Central memory CD4-positive, alpha-beta T cell (primary cell): ENCODE measurements at regions not wholly inside any gene's neighbourhood (a gene's known extent, or its start where the extent isn't known, plus 50 kb on each side); places are given as distances from the start of the nearest gene placed in this dataset.

Source experiments
- DNase-seq: peaks from one replicate; pipeline ENCODE4 v3.0.0; 2022

DNA sequence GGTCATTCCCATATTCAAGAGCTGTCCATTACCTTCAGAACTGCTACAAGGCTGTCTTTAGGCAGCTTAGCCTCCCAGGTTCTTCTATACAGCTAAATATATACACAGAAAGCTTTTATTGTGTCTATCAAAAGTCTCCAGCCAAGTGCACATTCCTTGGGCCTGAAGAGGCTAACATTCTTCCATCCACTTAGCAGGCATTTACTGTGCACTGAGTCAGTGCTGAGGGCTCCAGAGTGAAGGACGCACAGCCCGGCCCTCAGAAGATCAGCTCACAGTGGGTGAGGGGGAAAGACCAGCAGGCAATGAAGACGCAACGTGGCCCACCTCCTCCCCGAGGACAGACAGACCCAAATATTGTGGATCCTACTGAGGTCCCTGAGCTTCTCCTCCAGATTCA is 569.9 kb downstream of the CDH26 start:
- no peak for DNase-seq

DNA sequence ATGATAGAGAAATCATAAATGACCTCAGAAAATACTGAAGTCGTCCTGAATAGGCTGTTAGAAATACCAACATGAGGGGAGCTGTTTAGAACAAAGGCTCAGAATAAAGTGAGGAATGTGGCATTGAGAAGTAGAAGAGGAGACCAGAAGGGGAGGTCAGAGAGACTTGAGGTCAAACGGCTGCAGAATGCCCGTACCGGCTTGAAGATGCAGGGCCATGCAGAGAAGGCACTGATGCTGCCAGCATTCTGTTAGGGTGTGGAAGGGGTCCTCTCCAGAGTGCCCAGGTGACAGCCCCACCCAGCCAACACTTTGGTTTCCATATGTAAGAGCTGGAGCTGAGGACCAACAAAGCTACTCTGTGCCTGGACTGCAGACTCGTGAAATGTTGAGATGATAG is 570.9 kb downstream of the CDH26 start:
- no peak for DNase-seq

DNA sequence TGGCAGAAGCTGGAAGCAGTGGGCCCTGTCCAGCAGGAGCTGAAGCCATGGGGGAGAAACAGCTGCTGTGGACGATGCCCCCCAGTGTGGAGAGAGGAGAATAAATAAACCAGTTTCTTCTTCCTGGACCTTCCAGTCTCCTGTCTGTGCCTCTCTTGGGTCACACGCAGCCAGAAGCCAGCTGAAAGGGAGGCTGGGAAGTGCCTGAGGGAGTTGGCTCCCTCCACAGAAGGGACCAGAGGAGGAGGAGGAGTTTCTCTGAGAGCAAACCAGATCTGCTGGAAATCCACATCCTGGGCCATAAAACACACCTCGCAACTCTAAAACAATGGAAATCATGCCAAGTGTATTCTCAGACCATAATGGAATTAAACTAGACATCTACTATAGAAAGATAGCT is 577.0 kb downstream of the CDH26 start:
- DNase-seq: no peak

DNA sequence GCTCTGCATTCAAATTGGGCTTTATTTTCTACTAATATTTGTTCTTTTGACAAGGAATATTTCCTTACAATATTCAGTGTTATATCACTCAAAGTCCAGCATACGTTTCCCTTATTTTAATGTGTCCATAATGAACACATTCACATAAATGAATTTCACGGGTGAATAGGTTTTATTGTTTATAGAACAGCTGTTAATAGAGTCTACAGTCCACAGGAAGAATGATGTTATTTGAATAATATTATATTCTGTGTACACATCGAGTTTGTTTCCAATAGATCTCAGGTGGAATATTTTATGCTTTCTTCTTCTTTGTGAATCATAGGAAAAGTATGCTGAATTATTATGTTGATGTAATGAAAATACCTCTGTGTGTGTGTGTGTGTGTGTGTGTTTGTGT is 582.4 kb downstream of the CDH26 start:
- no peak for DNase-seq

DNA sequence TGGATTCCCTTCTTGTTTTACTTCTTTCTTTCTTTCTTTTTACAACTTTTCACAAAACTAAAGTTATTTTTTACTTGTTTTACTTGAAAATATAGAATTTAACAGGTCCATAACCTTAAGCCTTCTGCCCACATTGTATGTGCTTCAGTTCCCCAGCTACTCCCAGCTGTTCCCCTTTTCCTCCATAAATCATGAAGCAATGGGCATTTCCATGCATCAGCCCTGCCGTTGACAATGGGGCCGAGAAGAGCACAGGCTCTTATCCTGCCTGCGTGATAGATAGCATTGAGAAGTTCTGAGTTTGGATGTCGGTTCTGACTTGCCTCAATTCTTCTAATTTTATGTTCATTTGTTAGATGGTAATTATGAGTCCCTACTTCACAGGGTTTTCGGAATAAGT is 583.8 kb downstream of the CDH26 start:
- DNase-seq: no peak

DNA sequence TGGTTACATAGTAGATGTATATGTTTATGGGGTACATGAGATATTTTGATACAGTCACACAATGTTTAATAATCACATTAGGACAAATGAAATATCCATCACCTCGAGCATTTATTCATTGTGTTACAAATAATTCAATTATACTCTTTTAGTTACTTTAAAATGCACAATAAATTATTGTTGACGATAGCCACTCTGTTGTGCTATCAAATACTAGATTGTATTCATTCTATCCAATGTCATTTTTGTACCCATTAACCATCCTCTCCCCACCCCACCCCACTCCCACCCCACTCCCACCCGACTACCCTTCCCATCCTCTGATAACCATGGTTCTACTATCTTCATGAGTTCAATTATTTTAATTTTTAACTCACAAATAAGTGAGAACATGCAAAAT is 585.4 kb downstream of the CDH26 start:
- DNase-seq: no peak

DNA sequence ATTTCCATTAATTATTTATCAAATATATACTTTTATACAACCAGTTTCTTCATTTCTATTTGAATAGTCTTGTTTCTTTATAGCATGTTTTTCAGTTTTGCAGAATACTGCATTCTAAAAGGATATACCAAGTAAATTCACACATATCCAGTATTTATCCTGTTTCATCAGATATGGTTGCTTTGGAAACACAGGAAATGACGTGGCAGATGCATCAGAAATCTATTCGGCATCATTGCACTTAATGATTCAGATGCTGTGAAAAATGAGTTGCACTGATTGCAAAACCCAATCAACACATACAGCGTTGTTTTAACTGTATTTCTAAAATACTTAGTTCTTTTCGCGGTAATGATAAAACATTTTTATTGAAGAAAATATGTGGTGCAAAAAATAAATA is 594.9 kb downstream of the CDH26 start:
- no peak for DNase-seq

DNA sequence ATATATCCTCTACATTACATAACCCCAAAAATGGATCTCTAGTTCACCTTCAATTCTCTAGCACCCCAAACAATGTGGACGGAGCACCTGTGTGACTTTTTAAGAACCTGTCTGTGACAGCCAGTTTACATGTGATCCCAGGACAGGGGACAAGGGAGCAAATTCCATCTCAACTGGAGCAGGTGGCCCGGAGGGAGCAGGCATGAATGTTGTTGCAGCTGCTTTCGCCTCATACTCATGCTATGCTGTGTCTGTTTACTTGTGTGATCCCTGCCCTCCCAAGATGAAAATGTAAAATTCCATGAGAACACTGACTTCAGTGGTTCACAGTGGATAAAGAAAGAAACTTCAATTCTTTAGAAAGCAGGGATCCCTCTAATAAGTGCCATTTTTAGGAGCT is 600.3 kb downstream of the CDH26 start:
- DNase-seq: no peak

DNA sequence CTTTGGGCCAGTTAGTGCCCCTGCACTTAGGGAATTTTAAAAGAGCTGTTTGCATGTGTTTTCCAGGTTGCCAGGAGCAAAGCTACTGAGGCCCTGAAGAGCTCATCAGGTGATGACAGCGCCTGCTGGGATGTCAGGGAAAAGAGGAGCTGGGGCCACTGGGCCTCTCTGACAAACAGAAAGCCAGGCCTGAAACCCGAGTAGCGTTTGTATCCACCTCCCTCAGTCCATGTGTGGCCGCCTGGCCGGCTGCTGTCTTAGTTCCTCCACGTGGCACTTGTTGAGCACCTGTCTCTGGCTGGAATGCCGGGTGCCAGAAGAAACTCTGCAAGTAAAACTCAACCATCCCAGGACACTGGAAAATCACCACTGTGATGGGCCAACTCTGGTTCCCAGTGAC is 601.2 kb downstream of the CDH26 start:
- no peak for DNase-seq

DNA sequence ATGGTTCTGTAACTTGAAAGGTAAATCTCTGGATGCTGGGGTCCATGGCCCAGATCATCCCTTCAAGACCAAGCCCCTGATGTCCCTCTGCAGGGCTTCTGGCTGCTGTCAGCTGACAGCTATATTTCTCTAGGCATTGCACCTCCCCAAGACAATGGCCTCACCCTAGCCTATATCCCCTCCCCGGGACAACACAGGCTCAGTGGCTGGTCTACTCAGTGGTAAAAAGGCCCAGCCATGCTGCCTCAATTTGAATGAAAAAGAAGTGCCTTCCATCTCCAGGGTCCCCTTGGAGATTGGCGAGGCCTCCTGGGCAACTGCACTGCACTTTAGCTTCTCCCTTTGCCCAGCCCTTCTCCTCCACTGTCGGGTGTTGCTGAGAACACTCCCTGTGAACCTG is 602.8 kb downstream of the CDH26 start:
- DNase-seq: no peak

DNA sequence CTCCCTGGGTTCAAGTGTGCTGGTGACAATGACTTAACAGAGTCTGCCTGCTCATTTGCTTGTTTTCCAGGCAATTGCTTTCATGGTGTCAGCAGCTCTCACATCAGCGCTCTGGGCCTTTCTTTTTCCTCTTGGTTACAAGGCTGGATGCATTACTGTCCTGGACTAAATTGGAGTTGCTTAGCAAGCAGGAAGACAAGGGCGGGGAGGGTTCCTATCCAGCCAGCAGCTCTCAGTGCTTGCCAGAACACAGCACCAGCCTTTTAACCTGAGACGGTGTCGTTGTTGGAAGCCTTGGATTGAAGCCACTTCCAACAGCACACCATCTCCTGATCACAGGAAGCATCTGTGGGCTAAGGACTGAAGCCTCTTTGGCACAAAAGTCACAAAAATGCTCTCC is 606.9 kb downstream of the CDH26 start:
- DNase-seq: no peak

DNA sequence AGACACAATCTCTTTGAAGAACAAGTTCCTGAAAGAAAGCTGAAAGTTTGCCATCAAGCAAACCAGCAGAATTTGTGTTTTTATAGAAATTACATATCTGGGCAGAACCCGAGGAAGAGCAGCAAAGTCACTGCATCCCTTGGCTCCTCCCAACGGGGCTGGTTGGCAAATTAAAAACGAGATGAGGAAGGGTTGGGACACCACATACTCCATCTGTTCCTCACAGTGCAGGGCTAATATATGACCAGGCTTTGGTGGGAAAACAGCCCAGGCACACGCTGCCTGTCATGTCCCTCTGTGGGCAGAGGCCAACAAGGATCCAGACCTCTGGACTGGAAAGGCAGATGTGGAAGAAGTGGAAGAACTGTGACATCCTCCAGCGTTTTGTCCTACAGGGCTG is 607.3 kb downstream of the CDH26 start:
- DNase-seq: no peak

DNA sequence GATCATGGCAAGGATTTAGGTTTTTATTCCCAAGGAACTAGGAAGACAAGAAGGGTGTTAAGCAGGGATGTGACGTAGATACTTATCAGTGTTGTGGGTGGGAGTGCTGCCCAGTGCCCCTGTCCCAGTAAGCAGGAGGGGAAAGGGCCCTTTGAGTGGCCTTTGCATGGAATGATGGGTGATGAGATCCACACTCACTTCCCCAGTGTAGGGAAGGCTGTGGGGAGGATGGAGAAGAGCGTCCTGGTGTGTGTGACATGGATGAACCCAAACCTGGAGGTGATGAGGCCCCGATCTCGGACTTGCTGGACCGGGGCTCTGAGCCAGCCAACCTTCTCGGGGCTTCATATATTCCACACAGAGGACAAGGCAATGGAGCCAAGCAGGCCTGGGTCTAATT is 610.9 kb downstream of the CDH26 start:
- no peak for DNase-seq

DNA sequence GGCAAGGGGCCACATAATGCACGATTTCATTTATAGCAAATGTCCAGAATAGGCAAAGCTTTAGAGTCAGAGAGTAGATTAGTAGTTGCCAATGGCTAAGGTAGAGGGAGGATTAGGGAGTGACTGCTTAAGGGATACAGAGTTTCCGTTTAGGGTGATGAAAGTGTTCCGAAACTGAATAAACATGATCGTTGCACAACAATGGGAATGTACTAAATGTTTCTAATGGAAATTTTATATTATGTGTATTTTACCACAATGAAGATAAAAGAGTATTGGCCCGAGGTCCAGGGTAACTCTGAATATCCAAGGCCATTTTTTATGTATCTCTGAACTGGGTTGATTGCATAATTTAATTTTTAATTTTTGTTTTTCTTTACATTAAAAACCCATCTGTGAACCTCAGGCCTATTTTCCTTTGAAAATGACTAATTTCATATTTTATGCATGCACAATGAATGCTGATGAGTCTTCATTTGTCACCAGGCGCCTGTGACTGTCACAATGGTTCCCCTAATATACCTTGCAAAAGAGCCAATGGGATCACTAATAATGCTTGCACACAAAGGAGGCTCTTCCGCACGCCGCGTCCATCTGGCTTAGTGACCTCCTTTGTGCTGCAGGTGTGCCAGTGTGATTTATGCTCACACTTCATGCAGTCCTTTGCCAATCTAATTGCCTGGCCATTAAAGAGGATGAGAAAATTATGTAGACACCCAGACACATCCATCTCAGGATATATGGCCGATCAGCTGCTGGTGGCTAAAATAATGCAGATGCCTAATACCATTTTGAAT is 612.5 kb downstream of the CDH26 start:
- no peak for DNase-seq

DNA sequence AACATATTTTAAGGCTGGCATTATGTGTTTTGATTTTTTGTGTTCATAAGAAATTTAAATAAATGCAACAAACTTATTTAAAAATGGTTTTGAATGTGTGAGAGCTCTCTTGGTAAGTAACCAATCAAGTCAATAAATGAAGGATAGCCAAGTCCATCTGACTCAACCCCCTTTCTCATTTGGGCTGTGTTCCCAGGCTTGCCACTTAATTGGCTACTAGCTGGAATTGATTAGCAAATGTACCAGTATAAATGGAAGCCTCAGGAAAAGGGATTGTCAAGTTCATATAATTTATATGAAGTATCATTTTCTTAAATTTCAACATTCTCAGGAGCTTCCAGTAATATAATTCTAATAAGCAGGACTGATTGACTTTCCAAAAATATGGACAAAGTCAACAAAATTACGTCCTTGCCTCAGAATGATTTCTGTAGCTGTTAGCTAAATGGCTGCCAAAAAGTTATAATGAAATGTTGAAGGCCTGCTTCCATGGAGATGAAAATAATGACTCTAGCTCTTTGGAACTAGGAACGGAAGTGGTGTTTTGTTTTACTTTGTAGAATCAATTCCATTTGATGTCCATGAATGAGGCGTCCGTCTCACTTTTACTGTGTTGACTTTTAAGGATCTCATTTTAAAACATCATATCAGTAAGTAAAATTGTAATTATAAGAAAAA is 614.9 kb downstream of the CDH26 start:
- DNase-seq: no peak

DNA sequence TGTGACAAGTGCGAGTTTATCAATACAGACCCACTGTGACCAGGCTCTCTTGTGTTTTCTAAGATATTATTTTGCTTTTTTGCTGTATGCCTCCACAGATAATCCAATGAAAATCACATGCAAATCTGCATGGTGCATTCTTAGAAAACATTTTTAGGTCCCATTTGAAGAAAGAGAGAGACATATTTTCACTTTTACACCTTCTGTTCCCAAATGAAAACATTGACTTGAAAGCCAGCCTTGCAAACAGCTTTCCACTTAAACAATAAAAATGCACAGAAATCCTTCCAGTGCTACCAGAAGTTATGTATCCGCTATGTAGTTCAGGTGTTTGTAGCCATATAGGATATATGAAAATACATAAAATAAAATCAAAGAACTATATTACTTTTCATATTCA is 618.0 kb downstream of the CDH26 start:
- no peak for DNase-seq

DNA sequence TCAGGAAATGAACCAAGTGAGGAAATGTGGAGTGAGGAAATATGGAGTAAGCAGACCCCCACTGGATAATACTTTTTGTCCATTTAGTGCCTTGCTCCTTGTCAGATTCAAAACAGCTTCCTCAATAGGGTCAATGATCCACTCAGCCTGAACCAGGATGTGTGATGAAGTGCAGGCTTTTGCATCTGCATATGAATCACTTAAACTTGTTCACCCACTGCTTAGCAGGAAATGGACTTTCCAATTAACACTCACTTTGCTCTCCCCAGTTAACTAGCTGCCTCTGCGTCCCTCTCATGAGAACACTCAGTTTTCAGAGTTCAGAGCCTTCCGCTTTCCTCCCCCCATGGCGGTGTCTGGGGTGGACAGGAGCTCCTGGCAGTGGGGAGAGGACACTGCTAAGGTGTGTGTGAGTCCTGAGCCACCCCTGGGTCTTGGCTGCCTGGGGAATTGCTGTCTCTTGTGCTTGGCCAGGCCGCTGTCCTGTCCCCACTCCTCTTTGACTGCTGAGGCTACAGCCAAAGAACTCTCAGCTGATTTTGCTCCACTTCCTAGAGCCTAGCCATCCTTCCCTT is 621.8 kb downstream of the CDH26 start:
- no peak for DNase-seq

DNA sequence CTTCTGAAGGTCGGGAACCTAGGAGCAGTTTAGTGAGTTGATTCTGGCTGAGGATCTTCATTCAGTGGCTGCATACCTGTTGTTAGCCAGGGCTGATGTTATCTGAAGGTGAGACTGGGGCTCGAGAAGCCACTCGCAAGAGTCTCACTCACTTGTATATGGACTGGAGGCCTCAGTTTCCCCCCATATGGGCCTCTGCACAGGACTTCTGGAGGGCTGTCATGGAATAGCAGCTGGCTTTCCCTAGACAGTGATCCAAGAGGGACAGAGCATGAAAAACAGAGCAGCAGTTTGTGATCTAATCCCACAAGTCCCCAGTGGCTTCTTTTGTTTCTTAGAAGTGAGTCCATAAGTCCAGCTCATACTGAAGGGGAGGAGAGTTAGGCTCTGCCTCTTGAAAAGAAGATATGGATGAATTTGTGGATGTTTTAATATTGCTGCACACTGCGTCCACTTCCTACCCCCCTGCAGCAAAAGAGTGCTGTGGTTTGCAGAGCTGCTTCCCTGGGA is 623.4 kb downstream of the CDH26 start:
- DNase-seq: no peak

DNA sequence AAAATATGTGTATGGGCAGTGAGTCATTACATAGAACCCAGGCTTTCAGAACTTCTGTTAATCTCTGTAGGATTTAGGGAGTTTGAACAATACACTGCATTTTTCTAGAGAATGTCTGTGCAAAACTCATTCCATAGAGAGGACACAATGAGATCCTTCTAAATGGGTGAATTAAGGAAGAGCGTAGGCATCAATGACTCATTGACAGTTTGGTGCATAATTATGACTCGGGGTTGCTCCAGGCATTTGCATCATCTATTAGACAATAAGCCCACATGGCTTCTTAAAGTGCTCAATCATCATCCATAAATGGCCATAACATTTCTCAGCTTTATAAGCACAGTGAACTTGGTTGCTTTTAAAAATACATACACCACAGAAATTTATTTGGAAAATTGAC is 625.5 kb downstream of the CDH26 start:
- no peak for DNase-seq

DNA sequence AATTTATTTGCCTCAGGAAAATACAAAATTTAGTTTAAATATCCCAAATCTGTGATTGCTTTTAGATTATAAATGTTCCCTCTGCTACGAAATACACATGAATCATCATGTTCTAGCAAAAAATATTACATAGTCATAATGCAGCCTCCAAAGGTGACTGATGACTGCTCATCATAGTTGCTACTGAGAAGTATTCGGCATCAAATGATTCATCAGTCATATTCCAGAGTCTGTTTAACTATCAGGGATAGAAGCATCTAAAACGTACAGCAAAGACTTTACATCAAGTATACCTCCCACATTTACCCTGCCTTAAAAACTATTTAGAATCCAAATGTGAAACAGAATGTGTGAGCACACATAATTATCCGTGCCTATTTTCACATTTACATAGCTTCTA is 626.0 kb downstream of the CDH26 start:
- DNase-seq: no peak

DNA sequence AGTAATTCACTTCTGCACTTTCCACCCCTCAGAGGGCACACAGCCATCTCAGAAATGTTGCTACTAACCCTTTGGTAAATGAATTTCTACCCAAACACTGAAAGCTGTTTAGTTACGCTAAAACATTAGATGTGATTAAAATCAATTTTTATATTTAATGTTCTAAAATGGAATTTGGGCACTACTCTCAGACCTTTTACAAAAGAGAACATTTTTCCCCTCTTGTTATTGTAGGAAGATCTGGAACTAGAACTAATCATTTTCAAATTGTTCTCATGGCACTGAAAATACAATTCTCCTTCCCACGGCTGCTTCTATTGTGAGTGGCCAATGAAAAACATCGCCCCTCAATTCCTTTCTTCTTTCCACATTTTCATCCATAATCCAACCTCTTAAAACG is 627.4 kb downstream of the CDH26 start:
- DNase-seq: no peak

DNA sequence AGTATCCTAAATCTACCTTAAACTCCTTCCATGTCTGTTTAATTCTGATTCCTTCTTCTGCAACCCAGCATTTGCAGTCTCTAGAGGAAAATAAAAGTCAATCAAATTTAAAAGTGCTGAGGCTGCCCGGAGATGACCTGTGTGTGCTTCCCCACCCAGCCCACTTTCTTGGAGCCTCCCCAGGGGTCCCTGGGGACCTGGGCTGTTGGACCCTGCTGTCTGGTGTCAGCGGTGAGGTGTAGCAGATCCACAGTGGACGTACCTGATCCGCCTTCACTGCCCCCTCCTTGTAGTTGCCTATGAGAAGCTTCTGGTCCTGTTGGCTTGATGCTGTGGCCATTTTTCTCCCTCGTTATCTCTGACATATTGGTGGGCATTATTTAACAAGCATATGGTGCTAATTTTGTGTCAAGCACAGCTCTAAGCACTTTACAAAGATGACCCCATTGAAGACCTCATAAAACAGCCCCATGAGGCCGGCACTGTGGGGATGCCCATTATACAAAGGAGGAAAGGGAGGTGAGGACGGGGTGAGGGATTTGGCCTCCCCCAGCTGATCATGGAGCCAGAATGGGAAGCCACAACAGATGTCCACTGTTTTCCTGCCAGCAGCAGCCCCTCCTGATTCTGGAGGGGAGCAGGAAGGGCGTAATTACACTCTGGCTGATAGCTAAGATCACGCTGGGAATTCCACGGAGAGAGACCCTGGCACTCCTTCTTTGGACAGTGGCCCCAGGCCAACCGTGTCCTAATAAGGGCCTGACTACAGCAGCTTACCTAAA is 628.2 kb downstream of the CDH26 start:
- no peak for DNase-seq

DNA sequence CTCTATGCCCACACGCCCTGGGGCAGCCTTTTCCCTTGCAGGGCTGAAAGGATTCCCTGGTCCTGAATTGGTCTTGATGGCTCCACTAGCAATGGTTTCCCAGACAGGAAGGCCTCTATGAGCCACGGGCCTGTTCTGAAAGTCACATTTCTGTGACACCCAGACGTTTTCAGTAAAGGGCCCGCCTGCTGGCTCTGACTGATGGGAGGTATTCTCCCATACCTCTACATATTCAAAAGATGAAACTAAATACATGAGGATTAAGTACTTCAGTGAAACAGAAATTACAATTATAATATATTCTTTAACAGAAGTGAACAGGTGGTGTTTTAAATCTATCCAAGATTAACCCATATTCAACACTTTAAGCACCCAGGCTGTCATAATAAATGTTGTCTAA is 629.8 kb downstream of the CDH26 start:
- no peak for DNase-seq
